Mesenchymal stem cell (in vitro differentiated cells and primary cell): ENCODE measurements at regions not wholly inside any gene's neighbourhood (a gene's known extent, or its start where the extent isn't known, plus 50 kb on each side); places are given as distances from the start of the nearest gene placed in this dataset.

ENCODE experiments used
- DNase-seq: peaks from one replicate; pipeline ENCODE4 v3.0.0-alpha.2; 2013
- H2AFZ ChIP-seq: one replicate; pipeline ENCODE4 v1.6.1; 2013; ENCODE audit warnings: low read depth, mild to moderate bottlenecking, control low read depth, inconsistent platforms, low read length, moderate library complexity
- H2AK5ac ChIP-seq: 2 replicates; pipeline ENCODE4 v1.6.1; 2013; ENCODE audit warnings: low read length, moderate library complexity, mild to moderate bottlenecking, inconsistent platforms; ENCODE audit not compliant: severe bottlenecking
- H2BK120ac ChIP-seq: one replicate; pipeline ENCODE4 v1.6.1; 2013; ENCODE audit warnings: low read depth, mild to moderate bottlenecking, inconsistent platforms, low read length, moderate library complexity
- H2BK12ac ChIP-seq, 2 experiments: one replicate each; pipeline ENCODE4 v1.6.1; 2013; ENCODE audit warnings: inconsistent platforms in 2 of 2, low read length in 2 of 2, mild to moderate bottlenecking in 2 of 2, moderate library complexity in 2 of 2, control low read depth in 1 of 2
- H2BK15ac ChIP-seq: one replicate; pipeline ENCODE4 v1.6.1; 2013; ENCODE audit warnings: mild to moderate bottlenecking, low read depth, inconsistent platforms; ENCODE audit not compliant: poor library complexity, severe bottlenecking
- H2BK5ac ChIP-seq: 2 replicates; pipeline ENCODE4 v1.6.1; 2013; ENCODE audit warnings: low read depth, mild to moderate bottlenecking, low read length, control low read depth, inconsistent platforms; ENCODE audit not compliant: poor library complexity, severe bottlenecking
- H3K14ac ChIP-seq, 2 experiments: one replicate each; pipeline ENCODE4 v1.6.1; 2013; ENCODE audit warnings: inconsistent platforms in 2 of 2, low read length in 2 of 2, control low read depth in 1 of 2, mild to moderate bottlenecking in 1 of 2, moderate library complexity in 1 of 2
- H3K18ac ChIP-seq, 2 experiments: one replicate each; pipeline ENCODE4 v1.6.1; 2013; ENCODE audit warnings: inconsistent platforms in 2 of 2, low read length in 2 of 2, control low read depth in 1 of 2, low read depth in 1 of 2, mild to moderate bottlenecking in 1 of 2
- H3K23ac ChIP-seq, 2 experiments: one replicate each; pipeline ENCODE4 v1.6.1; 2013; ENCODE audit warnings: inconsistent platforms in 2 of 2, low read length in 2 of 2, mild to moderate bottlenecking in 2 of 2, moderate library complexity in 2 of 2, control low read depth in 1 of 2
- H3K27ac ChIP-seq: 2 replicates; pipeline ENCODE4 v1.5.1; 2013; ENCODE audit warnings: mild to moderate bottlenecking, moderate library complexity, low read length, control low read depth, inconsistent platforms; ENCODE audit not compliant: poor library complexity, severe bottlenecking
- H3K27me3 ChIP-seq, 2 experiments: 2 replicates each; pipeline versions ENCODE4 v1.6.1 to v1.7.0; 2013; ENCODE audit warnings: low read length in 2 of 2, mild to moderate bottlenecking in 2 of 2, moderate library complexity in 2 of 2, control low read depth in 1 of 2, inconsistent platforms in 1 of 2; ENCODE audit not compliant: control insufficient read depth in 1 of 2, insufficient read depth in 1 of 2
- H3K36me3 ChIP-seq, 2 experiments: 2 replicates each; pipeline versions ENCODE4 v1.6.1 to v1.7.0; 2013; ENCODE audit warnings: low read length in 2 of 2, control low read depth in 1 of 2, inconsistent platforms in 1 of 2, low read depth in 1 of 2, mild to moderate bottlenecking in 1 of 2; ENCODE audit not compliant: insufficient read depth in 2 of 2, control insufficient read depth in 1 of 2
- H3K4ac ChIP-seq, 2 experiments: one replicate each; pipeline ENCODE4 v1.6.1; 2013; ENCODE audit warnings: inconsistent platforms in 2 of 2, low read length in 2 of 2, mild to moderate bottlenecking in 2 of 2, moderate library complexity in 2 of 2, control low read depth in 1 of 2, low read depth in 1 of 2
- H3K4me1 ChIP-seq: 2 replicates; pipeline ENCODE4 v1.6.1; 2013; ENCODE audit warnings: low read depth, low read length, control low read depth; ENCODE audit not compliant: control insufficient read depth, insufficient read depth
- H3K4me2 ChIP-seq: 2 replicates; pipeline ENCODE4 v1.6.1; 2013; ENCODE audit warnings: low read length, mild to moderate bottlenecking, inconsistent platforms; ENCODE audit not compliant: poor library complexity, severe bottlenecking
- H3K4me3 ChIP-seq, 2 experiments: 2 replicates each; pipeline versions ENCODE4 v1.5.1 to v1.7.0; 2013; ENCODE audit warnings: low read length in 2 of 2, mild to moderate bottlenecking in 2 of 2, control low read depth in 1 of 2, low read depth in 1 of 2; ENCODE audit not compliant: insufficient read depth in 1 of 2
- H3K79me1 ChIP-seq: replicated peaks from 2 replicates; pipeline ENCODE4 v1.6.1; 2013; ENCODE audit warnings: mild to moderate bottlenecking, control low read depth, low read length, inconsistent platforms; ENCODE audit not compliant: poor library complexity, severe bottlenecking
- H3K9ac ChIP-seq: 2 replicates; pipeline ENCODE4 v1.7.0; 2013; ENCODE audit warnings: mild to moderate bottlenecking, low read length, moderate library complexity
- H3K9me3 ChIP-seq: 2 replicates; pipeline ENCODE4 v1.7.0; 2013; ENCODE audit warnings: mild to moderate bottlenecking, low read length; ENCODE audit not compliant: control insufficient read depth
- H4K8ac ChIP-seq: one replicate; pipeline ENCODE4 v1.6.1; 2013; ENCODE audit warnings: inconsistent platforms, mild to moderate bottlenecking, low read length, moderate library complexity
- H4K91ac ChIP-seq: one replicate; pipeline ENCODE4 v1.6.1; 2013; ENCODE audit warnings: mild to moderate bottlenecking, low read length, inconsistent platforms
- WGBS: methylation state at CpG from one replicate; pipeline ENCODE4 v1.1.7; 2013; ENCODE audit warnings: mixed read lengths; 5-methylcytosine and 5-hydroxymethylcytosine counted together

DNA sequence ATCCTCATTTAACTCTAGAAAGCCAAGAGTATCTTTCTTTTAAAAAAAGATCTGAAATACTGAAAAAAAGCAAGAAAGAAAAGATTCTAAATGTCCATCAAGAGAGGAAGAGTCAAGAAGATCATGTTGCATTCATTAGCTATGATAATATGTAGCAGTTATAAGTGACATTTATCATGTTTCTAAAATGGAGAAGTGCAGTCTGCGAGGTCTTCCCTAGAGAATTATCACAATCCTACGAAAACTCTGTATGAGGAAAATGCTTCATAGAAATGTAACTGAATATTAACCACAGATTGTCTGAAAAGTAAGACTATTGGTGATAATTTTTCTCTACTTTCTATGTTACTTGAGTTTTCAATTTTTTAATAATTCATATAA is 77.4 kb upstream of the USP47 start:
- no peak overlapping the region for H3K23ac ChIP-seq
- H2BK120ac ChIP-seq: no peak overlapping the region
- H3K18ac ChIP-seq: no peak overlapping the region
- H4K8ac ChIP-seq: no peak overlapping the region
- H3K79me1 ChIP-seq: no peaks in the 10 kb centered on the region
- peaks cover 50 to 70% of the 10 kb centered on the region in 2 experiments for H3K27me3 ChIP-seq
- H2BK5ac ChIP-seq: no peak overlapping the region
- H3K14ac ChIP-seq: no peak overlapping the region
- H2AK5ac ChIP-seq: no peak overlapping the region
- H2BK15ac ChIP-seq: no peak overlapping the region
- H3K4me2 ChIP-seq: no peak overlapping the region
- H2BK12ac ChIP-seq: no peak overlapping the region
- no peaks in the 10 kb centered on the region for H3K9me3 ChIP-seq
- H3K4me1 ChIP-seq: no peaks in the 10 kb centered on the region
- no CpG with 5 or more reads among the region's 2 CpGs for WGBS
- H3K36me3 ChIP-seq: no peaks in the 10 kb centered on the region
- no peak overlapping the region for H2AFZ ChIP-seq
- no peak overlapping the region for H3K4me3 ChIP-seq
- no peak for DNase-seq
- no peak overlapping the region for H4K91ac ChIP-seq
- H3K27ac ChIP-seq: no peak overlapping the region
- H3K4ac ChIP-seq: no peak overlapping the region
- H3K9ac ChIP-seq: no peak overlapping the region

- H2BK12ac ChIP-seq: no peak overlapping the region
- H3K4me2 ChIP-seq: no peak overlapping the region
- H2AK5ac ChIP-seq: no peak overlapping the region
- no peak overlapping the region for H2AFZ ChIP-seq
- no peak overlapping the region for H3K23ac ChIP-seq
- H3K27me3 ChIP-seq: peaks cover 52 to 70% of the 10 kb centered on the region in 2 experiments
- no CpG with 5 or more reads among the region's 4 CpGs for WGBS
- no peak overlapping the region for H3K4me3 ChIP-seq
- no peaks in the 10 kb centered on the region for H3K4me1 ChIP-seq
- no peaks in the 10 kb centered on the region for H3K79me1 ChIP-seq
- H3K4ac ChIP-seq: no peak overlapping the region
- H2BK5ac ChIP-seq: no peak overlapping the region
- no peak overlapping the region for H2BK15ac ChIP-seq
- no peak overlapping the region for H3K9ac ChIP-seq
- H4K91ac ChIP-seq: no peak overlapping the region
- no peak overlapping the region for H3K18ac ChIP-seq
- H3K27ac ChIP-seq: no peak overlapping the region
- H3K14ac ChIP-seq: no peak overlapping the region
- no peaks in the 10 kb centered on the region for H3K9me3 ChIP-seq
- H4K8ac ChIP-seq: no peak overlapping the region
- no peak for DNase-seq
- H2BK120ac ChIP-seq: no peak overlapping the region
- H3K36me3 ChIP-seq: no peaks in the 10 kb centered on the region
Observed at GRCh38 chr11:11763796-11764422, 77.9 kb upstream of the USP47 start.

GRCh38 chr11:11760838-11761237 is 80.9 kb upstream of the USP47 start:
- Histone ChIP-seq H3K4me1 (no peaks in the 10 kb centered on the region), H3K9ac (no peak overlapping the region), H2AFZ (no peak overlapping the region), H4K8ac (no peak overlapping the region), H3K27ac (no peak overlapping the region), H3K18ac (no peak overlapping the region), H2AK5ac (no peak overlapping the region), H2BK5ac (no peak overlapping the region), H3K14ac (no peak overlapping the region), H3K4me2 (no peak overlapping the region), H3K79me1 (no peaks in the 10 kb centered on the region), H3K23ac (no peak overlapping the region), H3K4me3 (no peak overlapping the region), H3K9me3 (no peaks in the 10 kb centered on the region), H2BK120ac (no peak overlapping the region), H3K4ac (no peak overlapping the region), H4K91ac (no peak overlapping the region), H2BK15ac (no peak overlapping the region), H2BK12ac (no peak overlapping the region), H3K36me3 (no peaks in the 10 kb centered on the region), H3K27me3 (peaks cover 63 to 86% of the 10 kb centered on the region in 2 experiments)
- DNase-seq: no peak
- 92% methylated on average over 1 of the region's 2 CpGs for WGBS

DNA sequence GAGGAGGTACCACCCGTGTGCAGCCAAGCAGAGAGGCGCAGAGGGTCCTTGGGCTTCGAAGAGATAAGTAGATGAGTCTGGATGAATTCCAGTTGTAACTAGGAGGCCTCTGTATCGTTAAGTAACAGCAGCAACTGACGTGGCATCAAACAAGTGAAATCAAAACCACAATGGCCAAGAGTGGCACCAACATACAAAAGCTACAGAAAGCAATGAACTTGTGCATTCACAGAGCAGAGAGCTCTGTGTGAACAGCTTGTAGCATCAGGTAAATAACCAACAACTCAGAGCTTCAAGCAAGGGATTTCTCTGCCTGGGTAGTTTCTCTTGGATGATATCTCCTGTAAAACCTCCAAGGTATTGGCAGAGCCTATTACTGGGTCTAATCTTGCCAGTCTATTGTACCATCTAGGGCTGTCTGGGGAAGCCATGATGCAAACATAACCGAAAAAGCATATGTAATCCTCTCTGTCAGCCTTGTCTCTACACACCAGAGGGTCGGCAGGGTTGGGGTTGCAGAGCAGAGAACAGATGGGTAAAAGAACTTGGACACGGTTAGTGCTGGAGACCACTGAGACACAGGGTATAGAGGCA is 83.1 kb upstream of the USP47 start:
- Histone ChIP-seq H4K8ac (no peak overlapping the region), H3K9ac (no peak overlapping the region), H2AK5ac (no peak overlapping the region), H3K27me3 (peaks cover 63 to 91% of the 10 kb centered on the region in 2 experiments), H3K27ac (no peak overlapping the region), H3K36me3 (no peaks in the 10 kb centered on the region), H3K4me2 (no peak overlapping the region), H3K18ac (no peak overlapping the region), H2BK12ac (no peak overlapping the region), H3K4ac (no peak overlapping the region), H3K14ac (no peak overlapping the region), H2AFZ (no peak overlapping the region), H3K9me3 (peaks cover under 1% of the 10 kb centered on the region), H2BK15ac (no peak overlapping the region), H2BK5ac (no peak overlapping the region), H3K79me1 (no peaks in the 10 kb centered on the region), H2BK120ac (no peak overlapping the region), H3K4me3 (no peak overlapping the region), H3K23ac (no peak overlapping the region), H4K91ac (no peak overlapping the region), H3K4me1 (no peaks in the 10 kb centered on the region)
- DNase-seq: no peak
- WGBS: 84% methylated on average over 8 of the region's 8 CpGs
